Small intestine (tissue), 7 donors: ENCODE measurements at regions not wholly inside any gene's neighbourhood (a gene's known extent, or its start where the extent isn't known, plus 50 kb on each side); places are given as distances from the start of the nearest gene placed in this dataset.

ENCODE experiments used
- DNase-seq, 2 donors: peaks; one replicate each; pipeline versions ENCODE4 v3.0.0 to v3.0.0-alpha.2; 2013
- FAIRE-seq: peaks from 2 replicates; lab custom pipeline; 2012; peaks lifted over from hg19 to GRCh38; lab: Jason Lieb, UNC
- H3K27ac ChIP-seq, 3 donors: one replicate each; pipeline ENCODE4 v1.5.1; 2013; ENCODE audit warnings: low read length in 2 of 3, mild to moderate bottlenecking in 2 of 3, control low read depth in 1 of 3, inconsistent platforms in 1 of 3, low read depth in 1 of 3, moderate library complexity in 1 of 3
- H3K27me3 ChIP-seq, 3 donors: one replicate each; pipeline ENCODE4 v1.6.1; 2013; ENCODE audit warnings: low read length in 3 of 3, inconsistent platforms in 1 of 3; ENCODE audit not compliant: control insufficient read depth in 3 of 3, insufficient read depth in 3 of 3
- H3K36me3 ChIP-seq, 3 donors: one replicate each; pipeline ENCODE4 v1.6.1; 2013; ENCODE audit warnings: low read length in 3 of 3, inconsistent platforms in 1 of 3, low read depth in 1 of 3, mild to moderate bottlenecking in 1 of 3, moderate library complexity in 1 of 3; ENCODE audit not compliant: control insufficient read depth in 3 of 3, insufficient read depth in 2 of 3
- H3K4me1 ChIP-seq, 3 donors: one replicate each; pipeline ENCODE4 v1.6.1; 2013; ENCODE audit warnings: low read length in 2 of 3, inconsistent platforms in 1 of 3, low read depth in 1 of 3, mild to moderate bottlenecking in 1 of 3, moderate library complexity in 1 of 3; ENCODE audit not compliant: control insufficient read depth in 3 of 3, insufficient read depth in 2 of 3
- H3K4me3 ChIP-seq, 3 donors: one replicate each; pipeline ENCODE4 v1.5.1; 2013; ENCODE audit warnings: low read length in 3 of 3, control low read depth in 1 of 3, inconsistent platforms in 1 of 3, low read depth in 1 of 3, mild to moderate bottlenecking in 1 of 3, moderate library complexity in 1 of 3
- H3K9me3 ChIP-seq, 2 donors: one replicate each; pipeline ENCODE4 v1.6.1; 2013; ENCODE audit warnings: low read depth in 1 of 2, low read length in 1 of 2; ENCODE audit not compliant: control insufficient read depth in 2 of 2, insufficient read depth in 1 of 2
- WGBS, 3 donors: extraction: QIAGEN DNeasy Blood & Tissue Kit; methylation state at CpG; one replicate each; pipeline ENCODE4 v1.1.7; 2013; 5-methylcytosine and 5-hydroxymethylcytosine counted together
- donor health status: healthy with polysubstance abuse.
- donor health status: control.
- donor health status: control.
- donor health status: Bipolar disorder and iron deficiency.
- donor health status: healthy.

- no peak for DNase-seq
- Histone ChIP-seq H3K27me3 (no peaks in the 10 kb centered on the region), H3K4me1 (no peaks in the 10 kb centered on the region), H3K9me3 (no peaks in the 10 kb centered on the region), H3K27ac (no peak overlapping the region), H3K4me3 (no peak overlapping the region), H3K36me3 (no peaks in the 10 kb centered on the region)
- FAIRE-seq: no peak
- WGBS, 3 donors: 89 to 93% (median 92%) methylated on average over 12 to 15 of the region's 15 CpGs
Measured at GRCh38 chr7:91582799-91583477, 297.6 kb downstream of the MTERF1 start.

GRCh38 chr7:91596287-91596686, 284.2 kb downstream of the MTERF1 start:
- Histone ChIP-seq H3K4me3 (no peak overlapping the region), H3K9me3 (no peaks in the 10 kb centered on the region), H3K27me3 (no peaks in the 10 kb centered on the region), H3K36me3 (no peaks in the 10 kb centered on the region), H3K27ac (no peak overlapping the region), H3K4me1 (no peaks in the 10 kb centered on the region)
- FAIRE-seq (no peak), DNase-seq (no peak)
- 4 to 15% (median 12%) methylated on average over 2 of the region's 2 CpGs for WGBS, 3 donors

GRCh38 chr7:91598791-91599190, 281.7 kb downstream of the MTERF1 start:
- Histone ChIP-seq H3K27me3 (no peaks in the 10 kb centered on the region), H3K36me3 (no peaks in the 10 kb centered on the region), H3K4me1 (no peaks in the 10 kb centered on the region), H3K9me3 (no peaks in the 10 kb centered on the region), H3K27ac (no peak overlapping the region), H3K4me3 (no peak overlapping the region)
- no peak for DNase-seq
- 63 to 86% (median 66%) methylated on average over 1 of the region's 1 CpG for WGBS, 3 donors
- FAIRE-seq: no peak

GRCh38 chr7:91600112-91600511, 280.4 kb downstream of the MTERF1 start:
- DNase-seq: no peak
- no peaks in the 10 kb centered on the region for H3K4me1 ChIP-seq
- no peaks in the 10 kb centered on the region for H3K27me3 ChIP-seq
- no peak overlapping the region for H3K27ac ChIP-seq
- H3K9me3 ChIP-seq: no peaks in the 10 kb centered on the region
- FAIRE-seq: no peak
- no peaks in the 10 kb centered on the region for H3K36me3 ChIP-seq
- H3K4me3 ChIP-seq: no peak overlapping the region

- Histone ChIP-seq H3K4me3 (no peak overlapping the region), H3K27ac (no peak overlapping the region), H3K27me3 (no peaks in the 10 kb centered on the region), H3K36me3 (no peaks in the 10 kb centered on the region), H3K4me1 (no peaks in the 10 kb centered on the region), H3K9me3 (no peaks in the 10 kb centered on the region)
- 80 to 85% (median 81%) methylated on average over 3 of the region's 3 CpGs for WGBS, 3 donors
- DNase-seq: no peak
- no peak for FAIRE-seq
Measured at GRCh38 chr7:91603707-91604106, 276.8 kb downstream of the MTERF1 start.

- FAIRE-seq (no peak), DNase-seq (no peak)
- H3K36me3 ChIP-seq: no peaks in the 10 kb centered on the region
- H3K4me3 ChIP-seq: no peak overlapping the region
- peaks cover 0 to 4% of the 10 kb centered on the region in 2 donors for H3K9me3 ChIP-seq
- WGBS, 3 donors: 84 to 91% (median 84%) methylated on average over 2 of the region's 2 CpGs
- no peaks in the 10 kb centered on the region for H3K4me1 ChIP-seq
- H3K27me3 ChIP-seq: no peaks in the 10 kb centered on the region
- no peak overlapping the region for H3K27ac ChIP-seq
Measured at GRCh38 chr7:91608606-91609005, 271.9 kb downstream of the MTERF1 start.

- no peaks in the 10 kb centered on the region for H3K4me1 ChIP-seq
- H3K36me3 ChIP-seq: no peaks in the 10 kb centered on the region
- FAIRE-seq (no peak), DNase-seq (no peak)
- H3K4me3 ChIP-seq: no peak overlapping the region
- peaks cover 0 to 4% of the 10 kb centered on the region in 2 donors for H3K9me3 ChIP-seq
- H3K27ac ChIP-seq: no peak overlapping the region
- H3K27me3 ChIP-seq: no peaks in the 10 kb centered on the region
Measured at GRCh38 chr7:91609525-91609924, 271.0 kb downstream of the MTERF1 start.

- Histone ChIP-seq H3K27ac (no peak overlapping the region), H3K4me3 (no peak overlapping the region), H3K4me1 (no peaks in the 10 kb centered on the region), H3K9me3 (peaks cover 0 to 4% of the 10 kb centered on the region in 2 donors), H3K36me3 (no peaks in the 10 kb centered on the region), H3K27me3 (no peaks in the 10 kb centered on the region)
- DNase-seq (no peak), FAIRE-seq (no peak)
- 73 to 77% (median 76%) methylated on average over 4 of the region's 4 CpGs for WGBS, 3 donors
Measured at GRCh38 chr7:91614431-91614830, 266.1 kb downstream of the MTERF1 start.
